ENCODE measurements at regions not wholly inside any gene's neighbourhood (a gene's known extent, or its start where the extent isn't known, plus 50 kb on each side); places are given as distances from the start of the nearest gene placed in this dataset.
A peak's percentile ranks its signal among the peaks of the same experiment; 100 is the strongest.

DNA sequence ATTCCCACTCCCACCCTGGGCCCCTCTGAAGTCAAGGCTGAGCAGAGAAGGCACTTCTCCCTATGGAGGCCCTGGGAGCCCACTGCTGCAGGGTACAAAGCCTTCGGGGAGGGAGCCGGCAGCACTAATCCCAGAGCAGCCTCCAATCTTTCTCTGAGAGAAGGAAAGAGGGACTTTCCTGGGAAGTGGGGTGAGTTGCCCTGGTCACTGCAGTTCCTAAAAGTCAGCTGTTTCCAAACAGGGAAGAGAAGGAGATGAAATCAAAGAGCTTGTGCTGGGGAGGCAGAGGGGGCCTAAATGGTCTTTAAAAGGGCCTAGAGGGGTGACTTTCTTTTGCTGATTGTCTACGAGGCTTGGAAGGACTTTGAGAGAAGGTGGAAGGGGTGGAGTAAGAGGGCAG is 264.7 kb downstream of the TNS1 start:
- no peaks in the 10 kb centered on the region for H3K9me3 ChIP-seq (ENCODE audit: control insufficient read depth in 5 of 5, low read length in 5 of 5)
- no peak overlapping the region for H3K4me3 ChIP-seq (ENCODE audit: low read depth in 1 of 5, low read length in 5 of 5)
- peaks cover 6 to 73% (median 67%) of the 10 kb centered on the region in 5 donors for H3K4me1 ChIP-seq (ENCODE audit: control insufficient read depth in 5 of 5, insufficient read depth in 5 of 5, low read length in 5 of 5)
- peaks cover 3 to 40% (median 23%) of the 10 kb centered on the region in 5 donors for H3K36me3 ChIP-seq (ENCODE audit: control insufficient read depth in 5 of 5, insufficient read depth in 5 of 5, low read length in 5 of 5)
- H3K27ac ChIP-seq (ENCODE audit: low read depth, low read length) = peak overlapping the region; percentile 93
- H3K9ac ChIP-seq (ENCODE audit: low read length in 5 of 5) = peak overlapping the region in 4 of 5 donors; percentile 9 to 66 (median 60)
- H3K27me3 ChIP-seq (ENCODE audit: control insufficient read depth in 5 of 5, insufficient read depth in 4 of 5, low read length in 5 of 5) = no peaks in the 10 kb centered on the region

DNA sequence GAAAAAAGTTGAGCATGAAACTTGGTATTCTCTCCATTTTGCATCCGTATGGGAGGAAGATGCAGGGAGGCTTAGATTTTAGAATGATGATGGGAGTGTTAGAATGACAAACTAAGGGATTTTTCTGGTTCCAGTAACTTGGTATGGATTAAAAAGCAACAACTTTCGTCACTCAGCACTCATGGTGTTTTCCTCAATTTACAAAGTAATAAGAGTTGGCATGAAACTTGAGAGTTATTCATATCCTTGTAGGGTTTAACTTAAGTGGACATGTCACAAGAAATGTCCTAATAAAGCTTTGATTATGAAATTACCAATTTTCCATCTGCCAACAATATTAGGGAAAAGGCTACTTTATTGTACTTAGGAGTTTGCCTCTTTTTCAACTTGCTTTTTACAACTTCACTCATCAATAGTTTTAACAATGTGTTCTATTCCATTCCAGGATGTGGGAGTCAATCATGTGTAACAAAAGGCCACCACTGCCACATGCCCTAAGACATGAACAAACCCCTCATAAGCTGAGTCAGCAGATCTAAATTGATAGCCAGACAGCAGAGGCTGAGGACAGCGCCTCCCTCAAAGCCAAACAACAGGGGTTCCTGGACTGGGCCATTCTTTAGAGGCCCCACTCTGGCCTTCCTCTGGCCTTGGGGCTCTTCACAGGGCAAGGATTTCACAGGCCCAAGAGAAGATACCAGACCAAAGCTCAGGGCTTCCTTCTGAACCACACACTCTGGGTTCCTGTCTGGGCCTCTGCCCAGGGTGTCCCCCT is 265.8 kb downstream of the TNS1 start:
- H3K9ac ChIP-seq (ENCODE audit: low read length in 5 of 5) = peak overlapping the region in 3 of 5 donors; percentile 21 to 46 (median 33)
- no peaks in the 10 kb centered on the region for H3K27me3 ChIP-seq (ENCODE audit: control insufficient read depth in 5 of 5, insufficient read depth in 4 of 5, low read length in 5 of 5)
- peaks cover 12 to 76% (median 72%) of the 10 kb centered on the region in 5 donors for H3K4me1 ChIP-seq (ENCODE audit: control insufficient read depth in 5 of 5, insufficient read depth in 5 of 5, low read length in 5 of 5)
- peaks cover under 1 to 49% (median 23%) of the 10 kb centered on the region in 5 donors for H3K36me3 ChIP-seq (ENCODE audit: control insufficient read depth in 5 of 5, insufficient read depth in 5 of 5, low read length in 5 of 5)
- peak overlapping the region; percentile 93 for H3K27ac ChIP-seq (ENCODE audit: low read depth, low read length)
- H3K9me3 ChIP-seq (ENCODE audit: control insufficient read depth in 5 of 5, low read length in 5 of 5) = no peaks in the 10 kb centered on the region
- no peak overlapping the region for H3K4me3 ChIP-seq (ENCODE audit: low read depth in 1 of 5, low read length in 5 of 5)

GRCh38 chr2:217735899-217736298 is 266.9 kb downstream of the TNS1 start:
- Histone ChIP-seq H3K4me3 (ENCODE audit: low read depth in 1 of 5, low read length in 5 of 5) (no peak overlapping the region), H3K9ac (ENCODE audit: low read length in 5 of 5) (peak overlapping the region in 3 of 5 donors; percentile 33 to 66 (median 50)), H3K27me3 (ENCODE audit: control insufficient read depth in 5 of 5, insufficient read depth in 4 of 5, low read length in 5 of 5) (no peaks in the 10 kb centered on the region), H3K27ac (ENCODE audit: low read depth, low read length) (peak overlapping the region; percentile 93), H3K4me1 (ENCODE audit: control insufficient read depth in 5 of 5, insufficient read depth in 5 of 5, low read length in 5 of 5) (peaks cover 12 to 79% (median 72%) of the 10 kb centered on the region in 5 donors), H3K9me3 (ENCODE audit: control insufficient read depth in 5 of 5, low read length in 5 of 5) (no peaks in the 10 kb centered on the region), H3K36me3 (ENCODE audit: control insufficient read depth in 5 of 5, insufficient read depth in 5 of 5, low read length in 5 of 5) (peaks cover 0 to 56% (median 18%) of the 10 kb centered on the region in 5 donors)

GRCh38 chr2:217735034-217735433 is 267.8 kb downstream of the TNS1 start:
- Histone ChIP-seq H3K9me3 (ENCODE audit: control insufficient read depth in 5 of 5, low read length in 5 of 5) (no peaks in the 10 kb centered on the region), H3K27ac (ENCODE audit: low read depth, low read length) (peak overlapping the region; percentile 93), H3K9ac (ENCODE audit: low read length in 5 of 5) (no peak overlapping the region), H3K4me3 (ENCODE audit: low read depth in 1 of 5, low read length in 5 of 5) (no peak overlapping the region), H3K27me3 (ENCODE audit: control insufficient read depth in 5 of 5, insufficient read depth in 4 of 5, low read length in 5 of 5) (no peaks in the 10 kb centered on the region), H3K36me3 (ENCODE audit: control insufficient read depth in 5 of 5, insufficient read depth in 5 of 5, low read length in 5 of 5) (peaks cover 0 to 54% (median 18%) of the 10 kb centered on the region in 5 donors), H3K4me1 (ENCODE audit: control insufficient read depth in 5 of 5, insufficient read depth in 5 of 5, low read length in 5 of 5) (peaks cover 12 to 80% (median 73%) of the 10 kb centered on the region in 5 donors)

DNA sequence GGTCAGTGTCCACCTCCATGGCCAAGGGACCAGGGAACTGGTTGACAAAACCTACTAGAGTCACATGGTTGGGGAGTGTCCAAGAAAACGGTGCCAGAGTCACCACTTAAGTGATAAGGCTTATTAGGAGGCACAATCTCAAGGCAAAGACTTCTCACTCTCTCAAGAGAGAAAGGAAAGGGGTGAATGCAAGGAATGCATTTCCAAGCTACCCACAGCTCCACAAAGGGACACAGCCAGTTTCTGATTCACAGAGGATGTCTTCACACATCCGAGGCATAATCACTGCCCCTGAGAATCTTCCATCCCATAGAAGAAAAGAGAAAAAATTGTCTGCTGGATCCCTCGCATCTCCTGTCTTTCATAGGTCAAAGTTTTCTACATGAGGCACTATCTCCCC is 269.3 kb downstream of the TNS1 start:
- Histone ChIP-seq H3K9me3 (ENCODE audit: control insufficient read depth in 5 of 5, low read length in 5 of 5) (no peaks in the 10 kb centered on the region), H3K36me3 (ENCODE audit: control insufficient read depth in 5 of 5, insufficient read depth in 5 of 5, low read length in 5 of 5) (peaks cover 0 to 47% (median 16%) of the 10 kb centered on the region in 5 donors), H3K4me3 (ENCODE audit: low read depth in 1 of 5, low read length in 5 of 5) (no peak overlapping the region), H3K27me3 (ENCODE audit: control insufficient read depth in 5 of 5, insufficient read depth in 4 of 5, low read length in 5 of 5) (no peaks in the 10 kb centered on the region), H3K9ac (ENCODE audit: low read length in 5 of 5) (peak overlapping the region in 1 of 5 donors; percentile 35), H3K4me1 (ENCODE audit: control insufficient read depth in 5 of 5, insufficient read depth in 5 of 5, low read length in 5 of 5) (peaks cover 15 to 77% (median 74%) of the 10 kb centered on the region in 5 donors), H3K27ac (ENCODE audit: low read depth, low read length) (peak overlapping the region; percentile 93)

- Histone ChIP-seq H3K4me3 (ENCODE audit: low read depth in 1 of 5, low read length in 5 of 5) (no peak overlapping the region), H3K36me3 (ENCODE audit: control insufficient read depth in 5 of 5, insufficient read depth in 5 of 5, low read length in 5 of 5) (peaks cover 0 to 42% (median 16%) of the 10 kb centered on the region in 5 donors), H3K27ac (ENCODE audit: low read depth, low read length) (peak overlapping the region; percentile 93), H3K9me3 (ENCODE audit: control insufficient read depth in 5 of 5, low read length in 5 of 5) (no peaks in the 10 kb centered on the region), H3K9ac (ENCODE audit: low read length in 5 of 5) (no peak overlapping the region), H3K4me1 (ENCODE audit: control insufficient read depth in 5 of 5, insufficient read depth in 5 of 5, low read length in 5 of 5) (peaks cover 15 to 73% (median 69%) of the 10 kb centered on the region in 5 donors), H3K27me3 (ENCODE audit: control insufficient read depth in 5 of 5, insufficient read depth in 4 of 5, low read length in 5 of 5) (no peaks in the 10 kb centered on the region)
These were observed 269.8 kb downstream of the TNS1 start for GRCh38 chr2:217732992-217733391.

GRCh38 chr2:217731805-217732204 is 271.0 kb downstream of the TNS1 start:
- Histone ChIP-seq H3K9me3 (ENCODE audit: control insufficient read depth in 5 of 5, low read length in 5 of 5) (no peaks in the 10 kb centered on the region), H3K36me3 (ENCODE audit: control insufficient read depth in 5 of 5, insufficient read depth in 5 of 5, low read length in 5 of 5) (peaks cover 2 to 46% (median 19%) of the 10 kb centered on the region in 5 donors), H3K9ac (ENCODE audit: low read length in 5 of 5) (no peak overlapping the region), H3K4me3 (ENCODE audit: low read depth in 1 of 5, low read length in 5 of 5) (no peak overlapping the region), H3K27ac (ENCODE audit: low read depth, low read length) (peak overlapping the region; percentile 93), H3K4me1 (ENCODE audit: control insufficient read depth in 5 of 5, insufficient read depth in 5 of 5, low read length in 5 of 5) (peaks cover 15 to 63% (median 61%) of the 10 kb centered on the region in 5 donors), H3K27me3 (ENCODE audit: control insufficient read depth in 5 of 5, insufficient read depth in 4 of 5, low read length in 5 of 5) (no peaks in the 10 kb centered on the region)

GRCh38 chr2:217729421-217730053 is 273.3 kb downstream of the TNS1 start:
- Histone ChIP-seq H3K36me3 (ENCODE audit: control insufficient read depth in 5 of 5, insufficient read depth in 5 of 5, low read length in 5 of 5) (peaks cover 5 to 47% (median 24%) of the 10 kb centered on the region in 5 donors), H3K27me3 (ENCODE audit: control insufficient read depth in 5 of 5, insufficient read depth in 4 of 5, low read length in 5 of 5) (no peaks in the 10 kb centered on the region), H3K4me3 (ENCODE audit: low read depth in 1 of 5, low read length in 5 of 5) (peak overlapping the region in 1 of 5 donors; percentile 0), H3K9ac (ENCODE audit: low read length in 5 of 5) (peak overlapping the region in 1 of 5 donors; percentile 11), H3K4me1 (ENCODE audit: control insufficient read depth in 5 of 5, insufficient read depth in 5 of 5, low read length in 5 of 5) (peaks cover 11 to 54% (median 52%) of the 10 kb centered on the region in 5 donors), H3K9me3 (ENCODE audit: control insufficient read depth in 5 of 5, low read length in 5 of 5) (no peaks in the 10 kb centered on the region), H3K27ac (ENCODE audit: low read depth, low read length) (peak overlapping the region; percentile 70)

DNA sequence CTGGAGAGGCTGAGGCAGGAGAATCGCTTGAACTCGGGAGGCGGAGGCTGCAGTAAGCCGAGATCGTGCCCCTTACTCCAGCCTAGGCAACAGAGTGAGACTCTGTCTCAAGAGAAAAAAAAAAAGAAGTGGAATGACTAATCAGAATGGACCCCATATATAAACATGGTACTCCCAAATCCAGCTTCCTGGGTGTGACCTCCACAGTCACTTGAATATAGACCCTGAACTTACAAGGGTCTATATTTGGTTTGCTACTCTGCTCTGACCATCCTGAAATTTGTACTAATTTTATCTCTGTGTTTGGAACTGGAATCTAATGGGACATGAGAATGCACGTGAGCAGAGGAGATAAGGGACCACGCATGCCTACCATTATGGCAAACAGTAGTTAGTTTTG is 275.0 kb downstream of the TNS1 start:
- Histone ChIP-seq H3K4me3 (ENCODE audit: low read depth in 1 of 5, low read length in 5 of 5) (no peak overlapping the region), H3K9ac (ENCODE audit: low read length in 5 of 5) (no peak overlapping the region), H3K27me3 (ENCODE audit: control insufficient read depth in 5 of 5, insufficient read depth in 4 of 5, low read length in 5 of 5) (no peaks in the 10 kb centered on the region), H3K4me1 (ENCODE audit: control insufficient read depth in 5 of 5, insufficient read depth in 5 of 5, low read length in 5 of 5) (peaks cover 6 to 39% (median 37%) of the 10 kb centered on the region in 5 donors), H3K9me3 (ENCODE audit: control insufficient read depth in 5 of 5, low read length in 5 of 5) (no peaks in the 10 kb centered on the region), H3K36me3 (ENCODE audit: control insufficient read depth in 5 of 5, insufficient read depth in 5 of 5, low read length in 5 of 5) (peaks cover 0 to 35% (median 15%) of the 10 kb centered on the region in 5 donors), H3K27ac (ENCODE audit: low read depth, low read length) (no peak overlapping the region)

- H3K9me3 ChIP-seq (ENCODE audit: control insufficient read depth in 5 of 5, low read length in 5 of 5) = peaks cover 0 to 5% (median 2%) of the 10 kb centered on the region in 5 donors
- peaks cover 2 to 16% (median 14%) of the 10 kb centered on the region in 5 donors for H3K4me1 ChIP-seq (ENCODE audit: control insufficient read depth in 5 of 5, insufficient read depth in 5 of 5, low read length in 5 of 5)
- no peak overlapping the region for H3K4me3 ChIP-seq (ENCODE audit: low read depth in 1 of 5, low read length in 5 of 5)
- peaks cover 0 to 20% (median 19%) of the 10 kb centered on the region in 5 donors for H3K36me3 ChIP-seq (ENCODE audit: control insufficient read depth in 5 of 5, insufficient read depth in 5 of 5, low read length in 5 of 5)
- no peak overlapping the region for H3K9ac ChIP-seq (ENCODE audit: low read length in 5 of 5)
- no peaks in the 10 kb centered on the region for H3K27me3 ChIP-seq (ENCODE audit: control insufficient read depth in 5 of 5, insufficient read depth in 4 of 5, low read length in 5 of 5)
- H3K27ac ChIP-seq (ENCODE audit: low read depth, low read length) = no peak overlapping the region
These were observed 277.4 kb downstream of the TNS1 start for GRCh38 chr2:217725409-217725808.
